Fibroblast of the aortic adventitia (primary cell): ENCODE measurements at regions not wholly inside any gene's neighbourhood (a gene's known extent, or its start where the extent isn't known, plus 50 kb on each side); places are given as distances from the start of the nearest gene placed in this dataset.

Source experiments
- DNase-seq: peaks from one replicate; pipeline ENCODE4 v3.0.0-alpha.2; 2010; ENCODE audit warnings: low read depth
- H3K4me3 ChIP-seq: 2 replicates; pipeline ENCODE4 v1.5.1; 2011; ENCODE audit warnings: low read depth, mild to moderate bottlenecking, control low read depth, low read length, moderate library complexity
- TF ChIP-seq, protein P1 (sequence below): IDR thresholded peaks from 2 replicates; pipeline ENCODE4 v1.5.1; 2011; ENCODE audit warnings: mild to moderate bottlenecking, low read length, control low read depth, inconsistent platforms; ENCODE audit not compliant: insufficient read depth

DNA sequence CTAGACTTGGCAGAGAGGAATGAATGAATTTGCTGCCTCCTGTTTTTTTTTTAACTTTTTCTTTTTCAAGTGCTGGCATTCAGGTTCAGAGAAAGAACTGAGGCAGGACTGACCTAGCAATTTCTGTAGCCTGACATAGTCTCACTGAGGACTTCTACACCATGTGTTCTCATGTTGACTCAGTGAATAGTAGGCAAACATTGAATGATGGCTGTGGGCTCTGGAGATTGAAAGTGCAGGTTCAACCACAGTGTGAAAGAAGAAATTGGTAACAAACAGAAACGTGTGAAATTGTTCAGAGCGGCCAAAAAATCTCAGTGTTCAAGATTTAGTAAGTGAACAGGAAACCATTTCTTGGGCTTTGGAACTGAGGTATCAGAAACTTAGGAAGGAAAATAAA lies 322.4 kb upstream of the GHITM start:
- no peak overlapping the region for H3K4me3 ChIP-seq
- TF ChIP-seq, protein P1, sequence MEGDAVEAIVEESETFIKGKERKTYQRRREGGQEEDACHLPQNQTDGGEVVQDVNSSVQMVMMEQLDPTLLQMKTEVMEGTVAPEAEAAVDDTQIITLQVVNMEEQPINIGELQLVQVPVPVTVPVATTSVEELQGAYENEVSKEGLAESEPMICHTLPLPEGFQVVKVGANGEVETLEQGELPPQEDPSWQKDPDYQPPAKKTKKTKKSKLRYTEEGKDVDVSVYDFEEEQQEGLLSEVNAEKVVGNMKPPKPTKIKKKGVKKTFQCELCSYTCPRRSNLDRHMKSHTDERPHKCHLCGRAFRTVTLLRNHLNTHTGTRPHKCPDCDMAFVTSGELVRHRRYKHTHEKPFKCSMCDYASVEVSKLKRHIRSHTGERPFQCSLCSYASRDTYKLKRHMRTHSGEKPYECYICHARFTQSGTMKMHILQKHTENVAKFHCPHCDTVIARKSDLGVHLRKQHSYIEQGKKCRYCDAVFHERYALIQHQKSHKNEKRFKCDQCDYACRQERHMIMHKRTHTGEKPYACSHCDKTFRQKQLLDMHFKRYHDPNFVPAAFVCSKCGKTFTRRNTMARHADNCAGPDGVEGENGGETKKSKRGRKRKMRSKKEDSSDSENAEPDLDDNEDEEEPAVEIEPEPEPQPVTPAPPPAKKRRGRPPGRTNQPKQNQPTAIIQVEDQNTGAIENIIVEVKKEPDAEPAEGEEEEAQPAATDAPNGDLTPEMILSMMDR: no peak
- no peak for DNase-seq

DNA sequence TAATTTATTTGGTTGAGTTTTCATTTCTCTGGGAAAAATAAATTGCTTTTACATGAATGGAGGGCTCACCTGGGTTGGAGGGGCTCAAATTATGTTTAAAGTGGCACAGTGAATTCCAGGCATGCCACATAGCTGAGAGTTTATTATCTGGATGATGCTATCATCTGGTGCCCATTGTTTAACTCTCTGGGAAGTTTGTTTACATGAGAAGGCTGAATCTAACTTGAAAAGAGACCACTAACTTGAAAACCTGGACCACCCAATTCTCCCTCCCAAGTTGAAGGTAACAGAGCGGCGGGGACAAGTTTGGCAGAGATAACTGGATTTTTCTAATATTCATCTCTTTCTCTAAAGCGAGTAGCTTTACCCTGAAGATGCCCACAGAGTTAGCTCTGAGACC lies 321.5 kb upstream of the GHITM start:
- TF ChIP-seq, protein P1: no peak
- H3K4me3 ChIP-seq: no peak overlapping the region
- DNase-seq: no peak

GRCh38 chr10:83819609-83820008 lies 319.7 kb upstream of the GHITM start:
- TF ChIP-seq, protein P1: no peak
- DNase-seq: no peak
- H3K4me3 ChIP-seq: no peak overlapping the region

- no peak for DNase-seq
- TF ChIP-seq, protein P1: no peak
- no peak overlapping the region for H3K4me3 ChIP-seq
Measured at GRCh38 chr10:83820033-83820432, 319.3 kb upstream of the GHITM start.

DNA sequence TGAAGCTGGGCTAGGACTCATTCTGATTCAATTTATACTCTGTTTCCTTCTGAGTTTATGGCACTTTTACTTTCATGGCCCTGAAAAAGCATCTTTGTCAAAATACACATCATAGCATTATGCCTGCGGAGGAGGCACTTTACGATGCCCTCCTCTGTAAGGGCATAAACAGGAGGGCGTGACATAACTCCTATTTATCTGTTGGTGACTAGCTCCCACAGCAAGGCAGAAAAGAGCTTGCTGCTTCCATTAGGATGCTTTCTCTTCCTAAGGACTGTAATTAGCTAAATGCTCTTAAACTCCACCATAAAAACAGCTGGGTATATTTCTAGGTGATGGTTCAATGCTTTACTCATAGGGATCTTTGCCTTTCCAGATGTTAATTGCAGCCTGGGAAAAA lies 315.2 kb upstream of the GHITM start:
- TF ChIP-seq, protein P1: no peak
- no peak overlapping the region for H3K4me3 ChIP-seq
- DNase-seq: no peak

DNA sequence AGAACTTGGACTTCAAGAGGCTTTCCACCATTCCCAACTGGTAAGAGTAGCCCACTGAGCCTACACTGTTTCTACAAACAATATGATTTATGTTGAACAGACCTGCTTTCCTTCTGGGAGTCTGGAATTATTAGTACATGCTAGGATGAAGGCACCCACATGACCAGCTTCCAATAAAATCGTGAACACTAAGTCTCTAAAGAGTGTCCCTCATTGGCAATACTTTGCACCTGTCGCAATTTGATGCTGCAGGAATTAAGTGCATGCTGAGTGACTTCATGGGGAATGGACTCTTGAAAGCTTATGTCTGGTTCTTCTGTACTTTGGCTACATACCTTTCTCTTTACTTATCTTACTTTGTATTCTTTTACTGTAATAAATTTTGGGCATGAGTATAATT lies 305.2 kb upstream of the GHITM start:
- TF ChIP-seq, protein P1: no peak

GRCh38 chr10:83835945-83836745 lies 303.2 kb upstream of the GHITM start:
- H3K4me3 ChIP-seq: no peak overlapping the region
- DNase-seq: no peak
- TF ChIP-seq, protein P1: no peak

More for the DNA sequence above, 305.2 kb upstream of the GHITM start:
- no peak for DNase-seq
- H3K4me3 ChIP-seq: no peak overlapping the region
